A673 (cell line): ENCODE measurements at regions not wholly inside any gene's neighbourhood (a gene's known extent, or its start where the extent isn't known, plus 50 kb on each side); places are given as distances from the start of the nearest gene placed in this dataset.

Experiments used
- EZH2 ChIP-seq: fragments of 200-600 bp; sonication (generic); IDR thresholded peaks from 2 replicates; pipeline ENCODE4 v1.6.1; 2017; ENCODE audit warnings: borderline replicate concordance, low read depth, mild to moderate bottlenecking, mixed read lengths, antibody characterized with exemption, low read length; ENCODE audit not compliant: poor library complexity, severe bottlenecking
- TF ChIP-seq, protein P1 (sequence below): fragments of 300-800, 200-600 bp; sonication (generic); conservative IDR thresholded peaks from 2 replicates; pipeline ENCODE4 v1.5.1; 2017; ENCODE audit warnings: low read depth, mild to moderate bottlenecking, antibody characterized with exemption, low read length, moderate library complexity, mixed read lengths

DNA sequence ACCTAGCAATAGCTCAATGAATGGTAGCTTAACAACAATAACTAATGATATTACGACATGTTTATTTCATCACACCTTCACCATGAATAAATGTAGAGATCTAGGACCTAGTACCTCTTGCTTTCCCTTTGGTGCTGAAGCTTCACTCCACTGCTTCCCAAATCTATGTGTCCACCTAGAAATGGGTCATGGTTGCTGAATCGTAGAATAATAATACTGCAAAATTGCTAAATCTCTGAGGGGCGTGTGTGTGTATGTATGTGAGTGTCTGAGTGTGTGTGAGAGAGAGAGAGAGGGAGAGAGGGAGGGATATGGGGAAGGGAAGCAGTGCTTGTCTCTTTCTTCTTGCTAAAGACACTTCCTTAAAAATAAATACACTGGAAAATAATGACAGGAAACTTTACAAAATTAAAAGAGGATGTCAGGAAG is 109.3 kb upstream of the BMP2K start:
- TF ChIP-seq, protein P1, sequence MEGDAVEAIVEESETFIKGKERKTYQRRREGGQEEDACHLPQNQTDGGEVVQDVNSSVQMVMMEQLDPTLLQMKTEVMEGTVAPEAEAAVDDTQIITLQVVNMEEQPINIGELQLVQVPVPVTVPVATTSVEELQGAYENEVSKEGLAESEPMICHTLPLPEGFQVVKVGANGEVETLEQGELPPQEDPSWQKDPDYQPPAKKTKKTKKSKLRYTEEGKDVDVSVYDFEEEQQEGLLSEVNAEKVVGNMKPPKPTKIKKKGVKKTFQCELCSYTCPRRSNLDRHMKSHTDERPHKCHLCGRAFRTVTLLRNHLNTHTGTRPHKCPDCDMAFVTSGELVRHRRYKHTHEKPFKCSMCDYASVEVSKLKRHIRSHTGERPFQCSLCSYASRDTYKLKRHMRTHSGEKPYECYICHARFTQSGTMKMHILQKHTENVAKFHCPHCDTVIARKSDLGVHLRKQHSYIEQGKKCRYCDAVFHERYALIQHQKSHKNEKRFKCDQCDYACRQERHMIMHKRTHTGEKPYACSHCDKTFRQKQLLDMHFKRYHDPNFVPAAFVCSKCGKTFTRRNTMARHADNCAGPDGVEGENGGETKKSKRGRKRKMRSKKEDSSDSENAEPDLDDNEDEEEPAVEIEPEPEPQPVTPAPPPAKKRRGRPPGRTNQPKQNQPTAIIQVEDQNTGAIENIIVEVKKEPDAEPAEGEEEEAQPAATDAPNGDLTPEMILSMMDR: no peak
- TF ChIP-seq EZH2: no peak
